SK-N-MC (cell line): ENCODE measurements at regions not wholly inside any gene's neighbourhood (a gene's known extent, or its start where the extent isn't known, plus 50 kb on each side); places are given as distances from the start of the nearest gene placed in this dataset.
"Not testable (repeated sequence)": the region's sequence is repeated elsewhere in the genome, so short reads cannot be mapped to it uniquely, and the experiment has no call there.

Source experiments
- EZH2 ChIP-seq: fragments of 200-600 bp; sonication (generic); IDR thresholded peaks from one replicate; pipeline ENCODE4 v1.6.1; 2017; ENCODE audit warnings: antibody characterized with exemption
- FOXP2 ChIP-seq: optimal IDR thresholded peaks from 2 replicates; pipeline ENCODE3; 2011; ENCODE audit warnings: mild to moderate bottlenecking, moderate library complexity; ENCODE audit not compliant: insufficient read depth; ENCODE audit errors: extremely low read length, control extremely low read depth
- POLR2AphosphoS5 ChIP-seq: IDR thresholded peaks from 2 replicates; pipeline ENCODE4 v1.6.1; 2012; ENCODE audit warnings: mild to moderate bottlenecking, low read depth, low read length, borderline replicate concordance

- not testable (repeated sequence) for TF ChIP-seq POLR2AphosphoS5, EZH2, FOXP2
Measured at GRCh38 chr14:71168161-71168560, 260.9 kb downstream of the PCNX1 start.
